Activated CD8-positive, alpha-beta memory T cell treated with anti-CD3 and anti-CD28 coated beads, Interleukin-2, amount 50 U/mL, for 4 hours (primary cell): ENCODE measurements at regions not wholly inside any gene's neighbourhood (a gene's known extent, or its start where the extent isn't known, plus 50 kb on each side); places are given as distances from the start of the nearest gene placed in this dataset.
"Not testable (repeated sequence)": the region's sequence is repeated elsewhere in the genome, so short reads cannot be mapped to it uniquely, and the experiment has no call there.

Experiments
- DNase-seq: peaks from one replicate; pipeline ENCODE4 v3.0.0-alpha.2; 2020

GRCh38 chr1:14279891-14280290, 318.6 kb upstream of the KAZN start:
- DNase-seq = not testable (repeated sequence)

DNA sequence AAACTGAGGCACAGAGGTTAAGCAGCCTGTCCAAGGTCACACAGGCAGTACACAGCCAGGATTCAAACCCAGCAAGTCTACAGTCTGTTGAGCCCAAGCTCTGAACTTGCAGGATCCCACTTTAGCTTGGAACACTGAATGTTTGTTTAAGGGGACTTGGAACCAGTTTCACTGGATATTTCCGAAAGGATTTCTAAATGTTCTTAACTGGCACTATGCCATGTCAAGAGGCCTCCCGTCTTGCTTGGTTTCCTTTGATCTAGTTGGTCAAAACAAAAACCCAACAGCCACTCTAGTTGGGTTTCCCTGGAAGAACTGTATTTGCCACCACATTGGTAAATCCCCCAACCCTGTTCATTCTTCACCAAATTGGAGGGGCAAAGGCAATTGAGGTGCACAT, 317.6 kb upstream of the KAZN start:
- DNase-seq = no peak

DNA sequence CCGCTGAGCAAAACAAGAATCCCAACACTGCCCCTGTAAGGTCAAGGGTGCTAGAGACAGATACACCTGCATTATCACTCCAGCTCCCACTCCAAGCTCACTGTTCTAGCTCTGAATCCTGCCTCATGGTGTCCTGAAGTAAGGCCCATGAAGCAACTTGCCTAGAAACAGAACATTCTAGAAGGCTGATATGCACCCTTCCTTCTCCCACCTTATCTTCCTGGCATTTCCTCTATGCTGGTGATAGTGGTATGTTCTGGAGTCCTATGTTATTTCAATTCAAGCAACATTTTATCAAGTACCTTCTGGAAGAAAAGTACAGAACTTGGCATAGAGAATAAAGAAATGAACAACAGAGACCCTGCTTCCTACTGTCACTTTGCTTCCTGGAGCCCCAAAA, 317.1 kb upstream of the KAZN start:
- DNase-seq = no peak

GRCh38 chr1:14282707-14283106, 315.8 kb upstream of the KAZN start:
- DNase-seq = no peak

DNA sequence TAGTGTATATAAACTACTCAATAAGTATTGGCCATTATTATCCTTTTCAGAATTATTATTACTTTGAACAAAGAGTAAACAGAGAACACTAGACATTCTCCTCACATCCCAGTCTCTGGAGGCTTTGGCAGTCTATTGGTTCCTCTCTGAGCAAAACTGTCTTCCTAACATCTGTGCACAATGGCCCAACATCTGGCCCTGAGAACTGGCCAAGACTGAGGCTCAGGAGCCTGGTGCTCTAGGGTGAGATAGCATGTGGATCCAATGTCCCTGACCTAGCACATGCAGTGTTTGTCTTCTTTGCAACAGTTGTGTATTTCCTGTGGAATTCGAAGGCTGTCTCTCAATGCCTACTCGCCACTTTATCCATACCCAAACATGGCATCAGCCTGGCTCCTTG, 313.2 kb upstream of the KAZN start:
- DNase-seq = no peak

GRCh38 chr1:14291182-14291581, 307.3 kb upstream of the KAZN start:
- not testable (repeated sequence) for DNase-seq

DNA sequence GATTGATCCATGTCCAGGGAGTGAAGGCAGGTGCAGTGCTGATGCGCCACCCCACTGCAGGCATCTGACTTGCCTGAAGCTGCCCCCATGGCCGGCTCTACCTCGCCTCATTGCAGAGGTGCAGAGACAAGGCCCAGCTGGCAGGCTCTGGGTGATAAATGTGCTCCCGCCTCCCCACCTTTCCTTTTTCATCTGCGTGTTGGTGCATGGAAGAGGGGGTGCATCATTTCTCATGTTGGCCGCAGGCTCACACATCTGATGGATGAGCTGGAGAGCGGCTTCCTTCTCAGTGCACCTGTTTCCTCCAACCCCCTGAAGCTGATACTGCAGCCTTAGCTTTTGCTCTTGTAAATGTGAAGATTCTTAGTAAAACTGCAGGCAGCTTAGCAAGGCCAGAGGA, 306.0 kb upstream of the KAZN start:
- DNase-seq = no peak

GRCh38 chr1:14294006-14294405, 304.5 kb upstream of the KAZN start:
- DNase-seq = no peak

- no peak for DNase-seq
These were observed 303.5 kb upstream of the KAZN start for GRCh38 chr1:14294860-14295536.

DNA sequence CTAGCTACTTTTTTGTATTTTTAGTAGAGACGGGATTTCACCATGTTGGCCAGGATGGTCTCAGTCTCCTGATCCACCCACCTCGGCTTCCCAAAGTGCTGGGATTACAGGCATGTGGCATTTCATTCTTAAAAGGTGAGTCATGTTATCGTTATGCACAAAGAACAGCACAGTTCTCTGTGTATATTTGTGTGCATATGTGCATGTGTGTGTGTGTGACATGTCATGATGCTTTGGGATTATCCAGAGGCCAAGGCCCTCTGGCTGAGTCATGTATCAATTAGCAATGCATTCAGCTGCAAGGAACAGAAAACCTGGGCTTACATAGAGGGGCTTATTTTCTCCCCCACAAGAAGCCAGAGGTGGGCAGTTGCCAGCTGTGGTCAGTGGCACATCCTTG, 301.7 kb upstream of the KAZN start:
- DNase-seq = no peak

GRCh38 chr1:14297356-14297755, 301.1 kb upstream of the KAZN start:
- DNase-seq = no peak

- DNase-seq = no peak
These were observed 299.7 kb upstream of the KAZN start for GRCh38 chr1:14298806-14299205.

DNA sequence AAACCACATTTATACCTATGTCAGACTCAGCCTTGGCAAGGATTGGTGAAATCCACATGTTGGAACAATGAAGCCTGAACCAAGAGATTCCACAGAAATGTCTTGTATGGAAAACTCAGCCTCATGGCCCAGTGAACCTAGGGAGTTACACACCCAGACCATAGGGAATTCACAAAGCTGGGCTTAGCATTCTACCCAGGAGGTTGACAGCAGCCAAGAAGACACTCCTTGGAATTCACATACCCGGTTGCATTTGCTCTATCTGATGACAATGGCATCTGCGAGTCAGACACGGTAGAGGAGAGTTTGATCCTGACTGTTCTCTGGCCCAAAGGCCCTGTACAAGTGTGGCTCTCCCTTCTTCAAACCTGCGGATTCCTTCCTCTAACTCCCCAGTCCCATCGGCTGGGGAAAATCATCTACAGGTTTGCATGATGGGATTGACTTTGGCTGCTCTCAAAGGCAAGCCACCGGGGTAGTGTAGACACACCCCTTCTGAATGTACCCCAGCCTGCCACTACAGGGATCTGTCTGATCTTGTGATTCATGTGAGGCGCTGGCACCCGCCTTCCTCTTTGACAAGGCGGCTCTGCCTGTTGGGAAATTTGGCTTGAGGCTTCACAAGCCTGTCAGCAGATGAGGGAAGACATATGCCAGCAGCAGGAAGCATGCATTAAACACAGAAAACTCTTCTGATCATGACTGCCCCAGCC, 297.3 kb upstream of the KAZN start:
- DNase-seq = no peak

DNA sequence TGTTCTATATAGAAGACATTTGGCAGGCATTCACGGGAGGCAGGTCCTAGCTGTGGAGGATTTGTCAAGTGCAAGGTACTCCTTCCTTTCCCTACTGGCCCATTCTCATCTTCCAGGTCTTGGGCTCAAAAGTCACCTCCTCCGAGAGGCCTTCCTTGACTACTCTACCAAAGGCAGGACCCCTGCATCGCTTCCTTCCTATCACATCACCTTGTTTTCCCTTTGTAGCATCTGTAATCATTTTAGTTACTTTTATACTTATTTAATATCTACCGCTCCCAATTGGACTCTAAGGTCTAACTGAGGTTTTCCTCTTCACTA, 296.8 kb upstream of the KAZN start:
- no peak for DNase-seq

GRCh38 chr1:14302025-14302424, 296.5 kb upstream of the KAZN start:
- DNase-seq = no peak

DNA sequence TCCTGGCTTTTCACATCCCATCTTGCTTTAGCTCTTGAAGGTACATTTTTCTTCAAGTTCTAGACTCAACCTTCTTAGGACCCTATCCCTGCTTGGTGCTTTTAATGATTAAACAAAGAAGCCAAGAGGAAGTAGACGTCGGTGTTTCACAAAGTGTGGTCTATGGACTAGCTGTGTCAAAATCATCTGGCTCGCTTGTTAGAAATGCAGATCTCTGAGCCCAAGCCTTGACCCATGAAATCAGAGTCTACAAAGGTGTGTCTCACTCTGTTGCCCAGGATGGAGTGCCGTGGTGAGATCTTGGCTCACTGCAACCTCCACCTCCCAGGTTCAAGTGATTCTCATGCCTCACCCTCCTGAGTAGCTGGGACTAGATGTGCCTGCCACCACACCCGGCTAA, 295.5 kb upstream of the KAZN start:
- no peak for DNase-seq

GRCh38 chr1:14304381-14304865, 294.1 kb upstream of the KAZN start:
- DNase-seq = no peak

GRCh38 chr1:14308460-14308859, 290.0 kb upstream of the KAZN start:
- no peak for DNase-seq

DNA sequence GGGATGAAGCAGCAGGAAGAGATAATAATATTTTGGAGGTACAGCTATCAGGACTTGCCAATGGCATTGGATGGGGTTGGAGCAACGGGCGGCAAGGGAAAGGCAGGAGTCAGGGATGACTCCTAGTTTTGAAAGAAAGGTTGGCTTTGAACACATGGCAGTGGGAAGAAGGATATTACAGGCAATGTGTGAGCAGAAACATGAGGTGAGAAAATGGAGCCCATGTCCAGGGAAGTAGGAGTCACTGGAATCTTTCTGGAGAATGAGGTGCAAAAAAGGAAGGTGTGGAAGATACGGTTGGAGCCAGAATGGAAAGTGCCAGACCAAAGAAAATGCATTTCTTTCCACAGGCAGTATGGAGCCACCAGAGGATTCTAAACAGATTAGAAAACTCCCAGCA, 288.5 kb upstream of the KAZN start:
- DNase-seq = no peak

DNA sequence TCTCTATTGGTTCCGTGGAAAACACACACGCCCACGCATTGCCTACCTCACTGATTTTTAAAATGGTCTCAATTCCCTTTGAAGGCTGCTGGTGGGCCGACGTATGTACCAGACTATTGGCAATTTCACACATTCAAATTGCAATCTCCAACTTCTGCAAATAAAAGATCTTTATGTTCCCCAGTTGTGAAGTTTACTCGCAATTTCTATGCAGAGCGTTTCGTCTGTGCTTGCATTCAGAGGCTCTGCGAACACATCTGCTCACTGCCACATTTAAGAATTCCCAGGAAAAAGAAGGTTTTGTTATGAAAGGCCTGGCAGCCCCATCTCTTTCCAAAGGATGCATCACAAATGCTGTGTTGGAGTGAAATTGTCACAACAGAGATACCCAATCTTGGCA, 288.0 kb upstream of the KAZN start:
- DNase-seq = no peak

GRCh38 chr1:14313731-14314431, 284.6 kb upstream of the KAZN start:
- DNase-seq = no peak

DNA sequence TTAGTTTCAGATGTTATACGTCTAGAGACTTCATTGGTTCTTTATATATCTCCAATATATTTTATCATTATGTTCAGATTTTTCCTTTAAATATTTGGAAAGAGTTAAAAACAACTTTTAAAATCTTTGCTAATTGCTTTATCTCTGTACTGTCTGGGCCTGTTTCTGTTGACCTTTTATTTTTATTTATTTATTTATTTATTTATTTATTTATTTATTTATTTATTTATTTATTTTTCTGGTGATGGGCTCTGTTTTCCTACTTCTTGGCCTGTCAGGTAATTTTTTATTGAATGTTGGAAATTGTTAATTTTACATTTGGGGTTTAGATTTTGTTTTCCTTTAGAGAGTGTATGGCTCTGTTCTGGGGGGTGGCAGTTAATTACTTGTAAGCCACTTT, 279.7 kb upstream of the KAZN start:
- DNase-seq = no peak

DNA sequence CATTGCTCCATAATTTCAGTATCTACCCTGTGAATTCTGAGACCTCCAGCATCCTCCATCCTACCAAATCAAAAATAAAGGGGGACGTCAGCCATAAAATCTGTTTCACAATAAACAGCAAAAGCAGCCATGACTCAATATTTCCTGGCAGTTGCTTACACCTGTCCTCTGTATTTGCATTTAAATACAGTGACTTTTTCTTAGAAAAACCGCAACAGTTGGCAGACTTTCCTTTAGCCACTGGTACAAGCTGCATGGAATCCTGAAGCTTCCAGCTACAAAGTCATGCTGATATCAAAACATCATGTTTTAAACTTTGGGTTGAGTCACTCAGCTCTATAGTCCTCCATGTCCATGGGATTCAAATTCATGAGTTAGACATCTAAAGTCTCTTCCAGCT, 278.0 kb upstream of the KAZN start:
- no peak for DNase-seq

- DNase-seq = no peak
These were observed 277.5 kb upstream of the KAZN start for GRCh38 chr1:14320986-14321385.
